HepG2 (cell line): ENCODE measurements at regions not wholly inside any gene's neighbourhood (a gene's known extent, or its start where the extent isn't known, plus 50 kb on each side); places are given as distances from the start of the nearest gene placed in this dataset.

Source experiments
- ATAC-seq: fragments of 200-7000 bp; cut with Tn5 transposase; 3 replicates; pipeline ENCODE4 v1.9.1; 2020; ENCODE audit warnings: mild to moderate bottlenecking, moderate library complexity
- BruUV-seq: library from RNA; stranded (reverse); fragments of 400-500 nt; replicated peaks from 2 replicates; lab custom pipeline; 2021; lab: Mats Ljungman, UMichigan
- CTCF ChIA-PET: fragments of 300-600 bp; formaldehyde crosslinking; extraction: SDS; loops from one replicate; lab custom pipeline; 2021; ENCODE audit warnings: low total read pairs, inconsistent platforms, low intra/inter-chr PET ratio; lab: Yijun Ruan, JAX
- POLR2A ChIA-PET: fragments of 350-600 bp; sonication (Branson Sonifier 250); formaldehyde crosslinking; loops from one replicate; lab custom pipeline; 2020; ENCODE audit warnings: antibody characterized with exemption, inconsistent platforms; lab: Yijun Ruan, JAX
- DNase-seq: peaks from one replicate; pipeline ENCODE4 v3.0.0-alpha.2; 2015; ENCODE audit warnings: low spot score
- FAIRE-seq: peaks from 3 replicates; lab custom pipeline; 2011; peaks lifted over from hg19 to GRCh38; lab: Jason Lieb, UNC
- H2AFZ ChIP-seq: one replicate; pipeline ENCODE4 v1.6.1; 2011; ENCODE audit warnings: low read length, inconsistent platforms
- H3K27ac ChIP-seq: fragments of 300-600 bp; 3 replicates; pipeline ENCODE4 v1.8.0; 2011; ENCODE audit warnings: mixed run types, mild to moderate bottlenecking, mixed read lengths, low read length, inconsistent platforms; ENCODE audit not compliant: insufficient read depth; ENCODE audit errors: extremely low read length
- H3K27me3 ChIP-seq, 2 experiments: fragments of 200-600 bp in 1 of 2; 2 replicates in 1 of 2; 3 replicates in 1 of 2; pipeline versions ENCODE4 v1.6.0 to v1.8.0; 2011; ENCODE audit warnings: low read length in 2 of 2, mild to moderate bottlenecking in 2 of 2, moderate library complexity in 2 of 2, inconsistent platforms in 1 of 2; ENCODE audit not compliant: insufficient read depth in 2 of 2, control insufficient read depth in 1 of 2
- H3K36me3 ChIP-seq, 2 experiments: fragments of 200-600 bp in 1 of 2; replicated peaks in 1 of 2; 2 replicates in 1 of 2; 3 replicates in 1 of 2; pipeline versions ENCODE4 v1.5.1 to v1.8.0; 2011; ENCODE audit warnings: low read length in 2 of 2, inconsistent platforms in 1 of 2; ENCODE audit not compliant: insufficient read depth in 2 of 2, control insufficient read depth in 1 of 2
- H3K4me1 ChIP-seq: 2 replicates; pipeline ENCODE4 v1.5.1; 2012; ENCODE audit warnings: low read length, inconsistent platforms; ENCODE audit not compliant: insufficient read depth
- H3K4me2 ChIP-seq: 2 replicates; pipeline ENCODE4 v1.6.0; 2011; ENCODE audit warnings: low read depth, low read length, inconsistent platforms
- H3K4me3 ChIP-seq, 3 experiments: fragments of 200-600 bp in 1 of 3; sonication (generic), shearing (Covaris generic) in 1 of 3; replicated peaks in 1 of 3; 2 replicates each; pipeline ENCODE4 v1.5.1; 2011 to 2016; ENCODE audit warnings: low read length in 3 of 3, inconsistent platforms in 2 of 3, low read depth in 2 of 3, mild to moderate bottlenecking in 2 of 3, control low read depth in 1 of 3, mixed read lengths in 1 of 3; ENCODE audit not compliant: insufficient read depth in 1 of 3
- H3K79me2 ChIP-seq: one replicate; pipeline ENCODE4 v1.6.1; 2011; ENCODE audit warnings: low read length, inconsistent platforms; ENCODE audit not compliant: insufficient read depth
- H3K9ac ChIP-seq: 2 replicates; pipeline ENCODE4 v1.6.0; 2011; ENCODE audit warnings: mild to moderate bottlenecking, low read depth, low read length, inconsistent platforms; ENCODE audit not compliant: insufficient read depth
- H3K9me3 ChIP-seq: 2 replicates; pipeline ENCODE4 v1.5.1; 2012; ENCODE audit warnings: mild to moderate bottlenecking, low read length
- H4K20me1 ChIP-seq: 2 replicates; pipeline ENCODE4 v1.6.0; 2011; ENCODE audit warnings: inconsistent platforms, mild to moderate bottlenecking, low read length, moderate library complexity; ENCODE audit not compliant: insufficient read depth
- ARNT ChIP-seq: fragments of 450-650 bp; IDR thresholded peaks from 2 replicates; pipeline ENCODE4 v1.6.1; 2017
- ELF4 ChIP-seq: sonication (generic); formaldehyde crosslinking; IDR thresholded peaks from 2 replicates; pipeline ENCODE4 v1.5.0; 2020; ENCODE audit warnings: missing genetic modification reagents, mild to moderate bottlenecking, moderate library complexity, borderline replicate concordance
- HNF4A ChIP-seq: sonication (generic); formaldehyde crosslinking; IDR thresholded peaks from 2 replicates; pipeline ENCODE4 v1.4.0; 2020; ENCODE audit warnings: missing genetic modification reagents
- POLR2A ChIP-seq, 2 experiments: IDR thresholded peaks; 2 replicates each; pipeline ENCODE4 v1.6.1; 2011; ENCODE audit warnings: low read depth in 2 of 2, low read length in 2 of 2, mild to moderate bottlenecking in 1 of 2, moderate library complexity in 1 of 2; ENCODE audit not compliant: insufficient read depth in 1 of 2
- SAP130 ChIP-seq: IDR thresholded peaks from 2 replicates; pipeline ENCODE4 v1.6.1; 2016; ENCODE audit warnings: low read depth
- THAP11 ChIP-seq: IDR thresholded peaks from 2 replicates; pipeline ENCODE4 v1.6.1; 2016; ENCODE audit warnings: missing biosample characterization, missing genetic modification reagents
- ZBTB42 ChIP-seq: sonication (generic); formaldehyde crosslinking; IDR thresholded peaks from 2 replicates; pipeline ENCODE4 v1.5.0; 2020; ENCODE audit warnings: mild to moderate bottlenecking, missing genetic modification reagents
- ZNF224 ChIP-seq: sonication (generic); formaldehyde crosslinking; IDR thresholded peaks from 2 replicates; pipeline ENCODE4 v1.5.0; 2020; ENCODE audit warnings: mild to moderate bottlenecking, missing genetic modification reagents
- ZNF484 ChIP-seq: sonication (generic); formaldehyde crosslinking; IDR thresholded peaks from 2 replicates; pipeline ENCODE4 v1.5.1; 2020; ENCODE audit warnings: mild to moderate bottlenecking, low read depth, missing genetic modification reagents, borderline replicate concordance
- ZNF569 ChIP-seq: sonication (generic); formaldehyde crosslinking; IDR thresholded peaks from 2 replicates; pipeline ENCODE4 v1.5.0; 2020; ENCODE audit warnings: mild to moderate bottlenecking, missing genetic modification reagents, moderate library complexity, borderline replicate concordance
- ZNF619 ChIP-seq: sonication (generic); formaldehyde crosslinking; IDR thresholded peaks from 2 replicates; pipeline ENCODE4 v1.4.0; 2020; ENCODE audit warnings: mild to moderate bottlenecking, missing genetic modification reagents
- ZNF652 ChIP-seq: IDR thresholded peaks from 2 replicates; pipeline ENCODE4 v1.6.1; 2016; ENCODE audit warnings: low read depth, borderline replicate concordance
- ZNF816 ChIP-seq: sonication (generic); formaldehyde crosslinking; IDR thresholded peaks from 2 replicates; pipeline ENCODE4 v1.8.0; 2022; ENCODE audit warnings: missing genetic modification reagents, mild to moderate bottlenecking, borderline replicate concordance
- WGBS: methylation state at CpG from one replicate; pipeline ENCODE4 v1.1.6; 2017; ENCODE audit warnings: low lambda C conversion rate; 5-methylcytosine and 5-hydroxymethylcytosine counted together
- in situ Hi-C: cut with HindIII; loops from 2 replicates; pipeline ENCODE4 v1.10.0; 2017; ENCODE audit warnings: low pct_unique_long_range_greater_than_20kb; ENCODE audit not compliant: extremely low pct_ligation_motif_present
- intact Hi-C: fragments of 100-400 bp; cut with micrococcal nuclease; formaldehyde crosslinking; loops from one replicate; pipeline ENCODE4 v1.10.0; 2022; ENCODE audit not compliant: unreplicated experiment
- TF ChIP-seq, protein P1 (sequence below): sonication (generic); formaldehyde crosslinking; IDR thresholded peaks from 2 replicates; pipeline ENCODE4 v1.8.1; 2023; ENCODE audit warnings: missing genetic modification reagents, mild to moderate bottlenecking, borderline replicate concordance
- TF ChIP-seq, protein P2 (sequence below): sonication (generic); formaldehyde crosslinking; IDR thresholded peaks from 2 replicates; pipeline ENCODE4 v1.8.0; 2023; ENCODE audit warnings: mild to moderate bottlenecking, missing genetic modification reagents
- TF ChIP-seq, protein P3 (sequence below): sonication (generic); formaldehyde crosslinking; IDR thresholded peaks from 2 replicates; pipeline ENCODE4 v1.5.0; 2020; ENCODE audit warnings: missing genetic modification reagents
- TF ChIP-seq, protein P4 (sequence below): sonication (generic); formaldehyde crosslinking; IDR thresholded peaks from 2 replicates; pipeline ENCODE4 v1.5.1; 2020; ENCODE audit warnings: mild to moderate bottlenecking, missing genetic modification reagents, moderate library complexity

DNA sequence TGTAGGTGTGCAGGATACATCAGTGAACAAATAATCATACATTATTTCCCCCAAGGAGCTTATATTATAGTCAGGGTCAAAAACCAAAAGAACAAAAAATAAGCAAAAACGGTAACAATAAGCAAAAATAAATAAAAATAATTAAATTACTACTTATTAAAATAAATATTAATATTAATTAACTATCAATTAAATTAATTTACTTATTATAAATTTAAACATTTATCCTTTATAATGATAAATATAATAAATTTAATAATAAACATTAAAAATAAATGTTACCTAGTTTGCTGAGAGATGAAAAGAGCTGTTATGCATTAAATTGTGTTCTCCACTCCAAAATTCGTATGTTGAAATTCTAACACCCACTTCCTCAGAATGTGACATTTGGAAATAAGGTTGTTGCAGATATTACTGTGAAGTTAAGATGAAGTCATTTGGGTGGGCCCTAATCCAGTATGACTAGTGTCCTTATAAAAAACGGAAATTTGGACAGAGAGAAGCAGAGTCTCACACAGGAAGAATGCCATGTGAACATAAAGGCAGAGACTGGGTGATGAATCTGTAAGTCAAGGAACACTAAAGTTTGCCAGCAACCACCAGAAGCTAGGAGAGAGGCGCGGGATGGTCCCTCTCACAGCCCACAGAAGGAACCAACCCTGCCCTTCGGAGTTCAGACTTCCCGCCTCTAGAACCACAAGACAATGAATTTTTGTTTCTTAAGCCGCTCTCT is 67.2 kb upstream of the IBSP start:
- TF ChIP-seq ZNF816 (CRISPR knock-in tag), result no peak
- no peak for TF ChIP-seq ZNF569 (CRISPR knock-in tag)
- no peak for TF ChIP-seq HNF4A (CRISPR knock-in tag)
- TF ChIP-seq ARNT, result no peak
- TF ChIP-seq, protein P1, sequence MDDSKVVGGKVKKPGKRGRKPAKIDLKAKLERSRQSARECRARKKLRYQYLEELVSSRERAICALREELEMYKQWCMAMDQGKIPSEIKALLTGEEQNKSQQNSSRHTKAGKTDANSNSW (CRISPR knock-in tag), result no peak
- no peak for TF ChIP-seq ZBTB42 (CRISPR knock-in tag)
- TF ChIP-seq ZNF224, result no peak
- no peak for TF ChIP-seq ELF4 (CRISPR knock-in tag)
- no peak for TF ChIP-seq POLR2A (IDR thresholded peaks at IDR 0.05; ENCODE audit: insufficient read depth in 1 of 2, low read depth in 2 of 2, low read length in 2 of 2)
- TF ChIP-seq ZNF619 (CRISPR knock-in tag), result no peak
- no peak for TF ChIP-seq THAP11 (CRISPR knock-in tag)
- TF ChIP-seq ZNF652 (CRISPR knock-in tag), result no peak
- TF ChIP-seq, protein P2, sequence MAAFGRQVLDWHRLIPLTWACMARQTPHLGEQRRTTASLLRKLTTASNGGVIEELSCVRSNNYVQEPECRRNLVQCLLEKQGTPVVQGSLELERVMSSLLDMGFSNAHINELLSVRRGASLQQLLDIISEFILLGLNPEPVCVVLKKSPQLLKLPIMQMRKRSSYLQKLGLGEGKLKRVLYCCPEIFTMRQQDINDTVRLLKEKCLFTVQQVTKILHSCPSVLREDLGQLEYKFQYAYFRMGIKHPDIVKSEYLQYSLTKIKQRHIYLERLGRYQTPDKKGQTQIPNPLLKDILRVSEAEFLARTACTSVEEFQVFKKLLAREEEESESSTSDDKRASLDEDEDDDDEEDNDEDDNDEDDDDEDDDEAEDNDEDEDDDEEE (CRISPR knock-in tag), result no peak
- no peak for TF ChIP-seq SAP130
- TF ChIP-seq, protein P3, sequence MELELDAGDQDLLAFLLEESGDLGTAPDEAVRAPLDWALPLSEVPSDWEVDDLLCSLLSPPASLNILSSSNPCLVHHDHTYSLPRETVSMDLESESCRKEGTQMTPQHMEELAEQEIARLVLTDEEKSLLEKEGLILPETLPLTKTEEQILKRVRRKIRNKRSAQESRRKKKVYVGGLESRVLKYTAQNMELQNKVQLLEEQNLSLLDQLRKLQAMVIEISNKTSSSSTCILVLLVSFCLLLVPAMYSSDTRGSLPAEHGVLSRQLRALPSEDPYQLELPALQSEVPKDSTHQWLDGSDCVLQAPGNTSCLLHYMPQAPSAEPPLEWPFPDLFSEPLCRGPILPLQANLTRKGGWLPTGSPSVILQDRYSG, result no peak
- TF ChIP-seq, protein P4, sequence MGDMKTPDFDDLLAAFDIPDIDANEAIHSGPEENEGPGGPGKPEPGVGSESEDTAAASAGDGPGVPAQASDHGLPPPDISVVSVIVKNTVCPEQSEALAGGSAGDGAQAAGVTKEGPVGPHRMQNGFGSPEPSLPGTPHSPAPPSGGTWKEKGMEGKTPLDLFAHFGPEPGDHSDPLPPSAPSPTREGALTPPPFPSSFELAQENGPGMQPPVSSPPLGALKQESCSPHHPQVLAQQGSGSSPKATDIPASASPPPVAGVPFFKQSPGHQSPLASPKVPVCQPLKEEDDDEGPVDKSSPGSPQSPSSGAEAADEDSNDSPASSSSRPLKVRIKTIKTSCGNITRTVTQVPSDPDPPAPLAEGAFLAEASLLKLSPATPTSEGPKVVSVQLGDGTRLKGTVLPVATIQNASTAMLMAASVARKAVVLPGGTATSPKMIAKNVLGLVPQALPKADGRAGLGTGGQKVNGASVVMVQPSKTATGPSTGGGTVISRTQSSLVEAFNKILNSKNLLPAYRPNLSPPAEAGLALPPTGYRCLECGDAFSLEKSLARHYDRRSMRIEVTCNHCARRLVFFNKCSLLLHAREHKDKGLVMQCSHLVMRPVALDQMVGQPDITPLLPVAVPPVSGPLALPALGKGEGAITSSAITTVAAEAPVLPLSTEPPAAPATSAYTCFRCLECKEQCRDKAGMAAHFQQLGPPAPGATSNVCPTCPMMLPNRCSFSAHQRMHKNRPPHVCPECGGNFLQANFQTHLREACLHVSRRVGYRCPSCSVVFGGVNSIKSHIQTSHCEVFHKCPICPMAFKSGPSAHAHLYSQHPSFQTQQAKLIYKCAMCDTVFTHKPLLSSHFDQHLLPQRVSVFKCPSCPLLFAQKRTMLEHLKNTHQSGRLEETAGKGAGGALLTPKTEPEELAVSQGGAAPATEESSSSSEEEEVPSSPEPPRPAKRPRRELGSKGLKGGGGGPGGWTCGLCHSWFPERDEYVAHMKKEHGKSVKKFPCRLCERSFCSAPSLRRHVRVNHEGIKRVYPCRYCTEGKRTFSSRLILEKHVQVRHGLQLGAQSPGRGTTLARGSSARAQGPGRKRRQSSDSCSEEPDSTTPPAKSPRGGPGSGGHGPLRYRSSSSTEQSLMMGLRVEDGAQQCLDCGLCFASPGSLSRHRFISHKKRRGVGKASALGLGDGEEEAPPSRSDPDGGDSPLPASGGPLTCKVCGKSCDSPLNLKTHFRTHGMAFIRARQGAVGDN (CRISPR knock-in tag), result no peak
- no peak for TF ChIP-seq ZNF484
- in situ Hi-C loops (no loop called here), intact Hi-C loops (no loop called here)
- ChIA-PET CTCF (no interaction called here), POLR2A (no interaction called here)
- FAIRE-seq (no peak), DNase-seq (no peak), ATAC-seq (no peak)
- no peaks in the 10 kb centered on the region for H3K79me2 ChIP-seq
- no peaks in the 10 kb centered on the region for H3K4me1 ChIP-seq
- H3K27me3 ChIP-seq, result peaks cover 0 to 7% of the 10 kb centered on the region in 2 experiments; a peak in 1 of 5 replicates
- H3K36me3 ChIP-seq, result no peaks in the 10 kb centered on the region
- no peaks in the 10 kb centered on the region for H3K9me3 ChIP-seq
- no TSS peak for BruUV-seq
- H3K9ac ChIP-seq, result no peak overlapping the region
- H3K4me2 ChIP-seq, result no peak overlapping the region
- H2AFZ ChIP-seq, result no peak overlapping the region
- H4K20me1 ChIP-seq, result no peaks in the 10 kb centered on the region
- 12% methylated on average over 6 of the region's 8 CpGs for WGBS
- no peak overlapping the region for H3K4me3 ChIP-seq
- H3K27ac ChIP-seq, result no peak overlapping the region
